CD4-positive, alpha-beta memory T cell (primary cell): ENCODE measurements at regions not wholly inside any gene's neighbourhood (a gene's known extent, or its start where the extent isn't known, plus 50 kb on each side); places are given as distances from the start of the nearest gene placed in this dataset.

Experiments
- CTCF ChIA-PET: fragments of 350-600 bp; sonication (Branson Sonifier 250); formaldehyde crosslinking; loops from one replicate; lab custom pipeline; 2021; ENCODE audit warnings: inconsistent platforms; ENCODE audit not compliant: partially characterized antibody; lab: Charles Lee
- POLR2A ChIA-PET: fragments of 350-600 bp; sonication (Branson Sonifier 250); formaldehyde crosslinking; loops from one replicate; lab custom pipeline; 2021; ENCODE audit not compliant: partially characterized antibody; lab: Charles Lee
- DNase-seq, 5 donors: peaks; one replicate each; pipeline versions ENCODE4 v3.0.0 to v3.0.0-alpha.2; 2020 to 2022; ENCODE audit warnings: mixed read lengths in 1 of 5
- H3K27ac ChIP-seq: one replicate; pipeline ENCODE4 v1.7.0; 2013; ENCODE audit warnings: low read depth, low read length
- H3K27me3 ChIP-seq: 2 replicates; pipeline ENCODE4 v1.7.0; 2013; ENCODE audit warnings: mild to moderate bottlenecking, low read length, moderate library complexity; ENCODE audit not compliant: insufficient read depth
- H3K36me3 ChIP-seq: 2 replicates; pipeline ENCODE4 v1.7.0; 2013; ENCODE audit warnings: mild to moderate bottlenecking, low read length, moderate library complexity; ENCODE audit not compliant: insufficient read depth
- H3K4me1 ChIP-seq: 2 replicates; pipeline ENCODE4 v1.7.0; 2013; ENCODE audit warnings: mild to moderate bottlenecking, low read length, moderate library complexity; ENCODE audit not compliant: insufficient read depth
- H3K4me3 ChIP-seq, 2 donors: one replicate each; pipeline ENCODE4 v1.7.0; 2013; ENCODE audit warnings: low read length in 2 of 2, mild to moderate bottlenecking in 1 of 2
- H3K9me3 ChIP-seq, 2 donors: one replicate each; pipeline ENCODE4 v1.7.0; 2013; ENCODE audit warnings: low read length in 2 of 2, control low read depth in 1 of 2; ENCODE audit not compliant: control insufficient read depth in 1 of 2
- H3K27ac Mint-ChIP-seq, 7 donors: one replicate each; pipeline ENCODE4 v1.8.0; 2020 to 2021; ENCODE audit warnings: mixed read lengths in 7 of 7, mild to moderate bottlenecking in 6 of 7, inconsistent platforms in 3 of 7, moderate library complexity in 3 of 7
- H3K27me3 Mint-ChIP-seq, 2 donors: one replicate each; pipeline ENCODE4 v1.8.0; 2020 to 2021; ENCODE audit warnings: mixed read lengths in 2 of 2
- H3K36me3 Mint-ChIP-seq, 2 donors: one replicate each; pipeline ENCODE4 v1.8.0; 2020 to 2021; ENCODE audit warnings: mixed read lengths in 2 of 2, inconsistent platforms in 1 of 2, mild to moderate bottlenecking in 1 of 2
- H3K4me1 Mint-ChIP-seq, 4 donors: one replicate each; pipeline ENCODE4 v1.8.0; 2020 to 2021; ENCODE audit warnings: mixed read lengths in 4 of 4, mild to moderate bottlenecking in 1 of 4
- H3K4me3 Mint-ChIP-seq, 8 donors: one replicate each; pipeline ENCODE4 v1.8.0; 2020 to 2021; ENCODE audit warnings: mixed read lengths in 8 of 8, mild to moderate bottlenecking in 7 of 8, moderate library complexity in 6 of 8, inconsistent platforms in 3 of 8
- H3K9me3 Mint-ChIP-seq, 8 donors: one replicate each; pipeline ENCODE4 v1.8.0; 2020 to 2021; ENCODE audit warnings: mixed read lengths in 8 of 8, mild to moderate bottlenecking in 5 of 8, inconsistent platforms in 3 of 8, moderate library complexity in 1 of 8
- intact Hi-C: fragments of 100-400 bp; cut with micrococcal nuclease; formaldehyde crosslinking; loops from one replicate; pipeline ENCODE4 v1.15.1; 2023

GRCh38 chr16:26524846-26525245, 541.9 kb upstream of the C16orf82 start:
- Mint-ChIP-seq H3K36me3 (no peaks in the 10 kb centered on the region), H3K4me1 (no peaks in the 10 kb centered on the region), H3K4me3 (no peak overlapping the region), H3K27ac (no peak overlapping the region), H3K27me3 (peaks cover 3 to 5% of the 10 kb centered on the region in 2 donors), H3K9me3 (peaks cover 0 to 2% (median 0%) of the 10 kb centered on the region in 8 donors)
- H3K9me3 ChIP-seq: no peaks in the 10 kb centered on the region
- intact Hi-C loops: loop anchor here (5.0 kb wide), 1 partner anchor 53 kb away; no protein-coding TSS in a partner anchor
- no peaks in the 10 kb centered on the region for H3K4me1 ChIP-seq
- ChIA-PET POLR2A (no interaction called here), CTCF (no interaction called here)
- H3K27me3 ChIP-seq: no peaks in the 10 kb centered on the region
- no peaks in the 10 kb centered on the region for H3K36me3 ChIP-seq
- no peak overlapping the region for H3K27ac ChIP-seq
- no peak overlapping the region for H3K4me3 ChIP-seq
- no peak for DNase-seq

GRCh38 chr16:26525856-26526255, 540.9 kb upstream of the C16orf82 start:
- Histone ChIP-seq H3K9me3 (no peaks in the 10 kb centered on the region), H3K4me1 (no peaks in the 10 kb centered on the region), H3K27ac (no peak overlapping the region), H3K36me3 (no peaks in the 10 kb centered on the region), H3K4me3 (no peak overlapping the region), H3K27me3 (no peaks in the 10 kb centered on the region)
- intact Hi-C loops: no loop called here
- Mint-ChIP-seq H3K36me3 (no peaks in the 10 kb centered on the region), H3K4me1 (no peaks in the 10 kb centered on the region), H3K27me3 (peaks cover 3 to 5% of the 10 kb centered on the region in 2 donors), H3K4me3 (no peak overlapping the region), H3K9me3 (peaks cover 0 to 2% (median 0%) of the 10 kb centered on the region in 8 donors), H3K27ac (no peak overlapping the region)
- ChIA-PET CTCF (no interaction called here), POLR2A (no interaction called here)
- DNase-seq: no peak

GRCh38 chr16:26526633-26527032, 540.1 kb upstream of the C16orf82 start:
- intact Hi-C loops: no loop called here
- peaks cover 0 to 2% (median 0%) of the 10 kb centered on the region in 8 donors for H3K9me3 Mint-ChIP-seq
- no peaks in the 10 kb centered on the region for H3K36me3 Mint-ChIP-seq
- no peak overlapping the region for H3K27ac Mint-ChIP-seq
- CTCF ChIA-PET: no interaction called here
- H3K27ac ChIP-seq: no peak overlapping the region
- DNase-seq: no peak
- H3K9me3 ChIP-seq: no peaks in the 10 kb centered on the region
- no peaks in the 10 kb centered on the region for H3K36me3 ChIP-seq
- POLR2A ChIA-PET: no interaction called here
- H3K4me3 ChIP-seq: no peak overlapping the region
- no peaks in the 10 kb centered on the region for H3K4me1 Mint-ChIP-seq
- no peaks in the 10 kb centered on the region for H3K27me3 ChIP-seq
- H3K4me3 Mint-ChIP-seq: no peak overlapping the region
- no peaks in the 10 kb centered on the region for H3K4me1 ChIP-seq
- H3K27me3 Mint-ChIP-seq: peaks cover 3 to 5% of the 10 kb centered on the region in 2 donors

- H3K36me3 Mint-ChIP-seq: no peaks in the 10 kb centered on the region
- intact Hi-C loops: no loop called here
- H3K27me3 Mint-ChIP-seq: peaks cover 4 to 6% of the 10 kb centered on the region in 2 donors
- H3K27ac Mint-ChIP-seq: no peak overlapping the region
- Histone ChIP-seq H3K27ac (no peak overlapping the region), H3K9me3 (no peaks in the 10 kb centered on the region), H3K4me3 (no peak overlapping the region), H3K27me3 (no peaks in the 10 kb centered on the region), H3K36me3 (no peaks in the 10 kb centered on the region), H3K4me1 (no peaks in the 10 kb centered on the region)
- ChIA-PET CTCF (no interaction called here), POLR2A (no interaction called here)
- no peak overlapping the region for H3K4me3 Mint-ChIP-seq
- no peak for DNase-seq
- peaks cover 0 to 4% (median under 1%) of the 10 kb centered on the region in 8 donors for H3K9me3 Mint-ChIP-seq
- H3K4me1 Mint-ChIP-seq: no peaks in the 10 kb centered on the region
Measured at GRCh38 chr16:26530584-26531289, 536.0 kb upstream of the C16orf82 start.

GRCh38 chr16:26531290-26531730, 535.4 kb upstream of the C16orf82 start:
- peaks cover 2 to 3% of the 10 kb centered on the region in 2 donors for H3K27me3 Mint-ChIP-seq
- no peak overlapping the region for H3K4me3 Mint-ChIP-seq
- H3K36me3 Mint-ChIP-seq: no peaks in the 10 kb centered on the region
- no peaks in the 10 kb centered on the region for H3K4me1 Mint-ChIP-seq
- no peaks in the 10 kb centered on the region for H3K27me3 ChIP-seq
- H3K27ac ChIP-seq: no peak overlapping the region
- H3K9me3 ChIP-seq: no peaks in the 10 kb centered on the region
- POLR2A ChIA-PET: no interaction called here
- intact Hi-C loops: no loop called here
- H3K4me3 ChIP-seq: no peak overlapping the region
- no peaks in the 10 kb centered on the region for H3K4me1 ChIP-seq
- DNase-seq: no peak
- CTCF ChIA-PET: no interaction called here
- H3K36me3 ChIP-seq: no peaks in the 10 kb centered on the region
- H3K9me3 Mint-ChIP-seq: peaks cover 0 to 3% (median under 1%) of the 10 kb centered on the region in 8 donors
- H3K27ac Mint-ChIP-seq: no peak overlapping the region

GRCh38 chr16:26532456-26532855, 534.3 kb upstream of the C16orf82 start:
- CTCF ChIA-PET: no interaction called here
- intact Hi-C loops: no loop called here
- Histone ChIP-seq H3K4me1 (no peaks in the 10 kb centered on the region), H3K9me3 (no peaks in the 10 kb centered on the region), H3K27ac (no peak overlapping the region), H3K4me3 (no peak overlapping the region), H3K36me3 (no peaks in the 10 kb centered on the region), H3K27me3 (no peaks in the 10 kb centered on the region)
- Mint-ChIP-seq H3K36me3 (no peaks in the 10 kb centered on the region), H3K4me3 (no peak overlapping the region), H3K4me1 (no peaks in the 10 kb centered on the region), H3K27me3 (peaks cover under 1 to 3% of the 10 kb centered on the region in 2 donors), H3K9me3 (peaks cover 0 to 3% (median under 1%) of the 10 kb centered on the region in 8 donors), H3K27ac (no peak overlapping the region)
- POLR2A ChIA-PET: no interaction called here
- DNase-seq: no peak

- intact Hi-C loops: no loop called here
- Histone ChIP-seq H3K36me3 (no peaks in the 10 kb centered on the region), H3K9me3 (no peaks in the 10 kb centered on the region), H3K27ac (no peak overlapping the region), H3K4me3 (no peak overlapping the region), H3K4me1 (no peaks in the 10 kb centered on the region), H3K27me3 (no peaks in the 10 kb centered on the region)
- ChIA-PET POLR2A (no interaction called here), CTCF (no interaction called here)
- Mint-ChIP-seq H3K27ac (no peak overlapping the region), H3K4me3 (no peak overlapping the region), H3K27me3 (no peaks in the 10 kb centered on the region), H3K9me3 (peaks cover 0 to 2% (median 0%) of the 10 kb centered on the region in 8 donors), H3K4me1 (no peaks in the 10 kb centered on the region), H3K36me3 (no peaks in the 10 kb centered on the region)
- DNase-seq: no peak
Measured at GRCh38 chr16:26542198-26542597, 524.5 kb upstream of the C16orf82 start.
